Epidermal melanocyte (primary cell): ENCODE measurements at regions not wholly inside any gene's neighbourhood (a gene's known extent, or its start where the extent isn't known, plus 50 kb on each side); places are given as distances from the start of the nearest gene placed in this dataset.

Experiments used
- DNase-seq: peaks from one replicate; pipeline ENCODE4 v3.0.0; 2011; ENCODE audit warnings: low spot score; ENCODE audit not compliant: insufficient read length

GRCh38 chr2:207444756-207445155 lies 85.0 kb upstream of the CREB1 start:
- DNase-seq, result no peak

- no peak for DNase-seq
Measured at GRCh38 chr2:207446653-207447052, 83.1 kb upstream of the CREB1 start.

- DNase-seq, result no peak
Measured at GRCh38 chr2:207448006-207448405, 81.8 kb upstream of the CREB1 start.

DNA sequence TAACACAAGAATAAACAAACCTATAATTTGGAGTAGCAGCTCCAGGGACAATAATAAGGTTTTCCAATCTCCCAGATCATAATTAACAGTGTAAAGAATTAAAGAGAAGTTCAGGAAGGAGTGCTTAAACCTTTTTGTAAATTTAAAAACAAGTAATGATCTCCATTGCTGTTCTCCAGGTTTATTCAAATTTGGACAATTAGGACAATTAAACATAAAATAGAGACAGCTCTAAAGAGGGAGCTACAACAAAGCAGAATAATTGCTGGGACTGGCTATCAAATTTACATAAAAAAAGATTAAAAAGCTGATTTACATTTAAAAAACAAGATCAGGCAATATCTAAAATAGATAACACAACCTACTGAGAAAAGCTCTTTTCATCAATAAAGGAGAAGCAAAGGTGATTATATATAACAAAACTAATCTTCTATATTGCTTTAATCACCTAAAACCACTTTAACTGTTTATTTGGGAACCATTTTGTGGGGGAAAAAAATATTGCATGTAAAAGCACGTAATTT lies 80.1 kb upstream of the CREB1 start:
- no peak for DNase-seq

DNA sequence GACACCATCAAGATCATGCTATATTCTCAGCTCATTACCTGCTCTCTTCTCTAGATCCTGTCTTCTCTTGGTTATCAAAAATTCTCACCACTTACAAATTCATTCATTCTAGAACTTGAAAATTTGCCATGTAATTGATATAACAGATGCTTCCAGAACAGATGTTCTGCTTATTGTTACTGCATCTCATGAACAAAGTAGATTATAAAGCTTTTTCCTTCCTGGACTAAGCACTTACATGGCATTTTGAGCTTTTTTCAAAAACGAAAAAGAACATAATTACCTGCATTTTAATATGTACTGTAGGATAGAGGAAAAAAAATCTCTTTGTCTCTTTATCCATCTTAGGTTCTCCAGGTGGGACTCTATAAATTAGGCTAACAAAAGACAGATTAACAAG lies 79.6 kb upstream of the CREB1 start:
- no peak for DNase-seq

- no peak for DNase-seq
Measured at GRCh38 chr2:207458582-207458981, 71.2 kb upstream of the CREB1 start.

DNA sequence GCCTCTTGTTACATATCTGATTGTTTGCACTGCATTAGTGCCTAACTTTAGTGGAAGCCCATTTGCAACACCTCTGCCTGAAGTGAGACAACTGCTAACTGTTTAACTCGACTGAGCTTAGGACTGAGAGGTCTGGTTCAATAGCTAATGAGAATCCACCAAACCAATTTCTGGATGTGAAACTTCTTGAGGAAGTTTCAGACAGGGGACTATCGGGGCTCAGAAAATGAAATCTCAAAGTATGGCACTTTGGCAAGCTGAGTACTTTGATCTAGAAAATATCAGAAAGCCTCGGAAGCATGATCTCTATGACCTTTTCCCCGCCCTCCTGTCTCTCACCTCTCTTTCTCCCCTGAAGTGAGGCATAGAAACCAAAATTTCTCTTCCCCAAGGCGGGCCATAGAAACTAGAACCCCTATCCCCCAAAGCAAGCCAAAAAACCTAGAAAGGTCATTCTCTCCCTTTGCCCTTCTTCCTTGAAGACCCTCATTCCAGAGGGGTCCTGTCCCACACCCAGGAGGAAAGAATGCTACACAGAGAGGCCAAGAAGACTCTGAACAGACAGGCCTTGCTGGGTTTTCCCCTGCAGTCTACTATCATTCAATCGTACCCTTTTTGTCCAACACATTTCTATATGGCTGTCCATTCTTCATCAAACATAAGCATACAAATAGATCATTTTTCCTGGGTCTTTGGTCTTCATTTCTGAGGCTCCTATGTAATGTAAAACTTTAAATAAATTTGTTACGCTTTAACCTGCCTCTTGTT lies 69.6 kb upstream of the CREB1 start:
- no peak for DNase-seq

DNA sequence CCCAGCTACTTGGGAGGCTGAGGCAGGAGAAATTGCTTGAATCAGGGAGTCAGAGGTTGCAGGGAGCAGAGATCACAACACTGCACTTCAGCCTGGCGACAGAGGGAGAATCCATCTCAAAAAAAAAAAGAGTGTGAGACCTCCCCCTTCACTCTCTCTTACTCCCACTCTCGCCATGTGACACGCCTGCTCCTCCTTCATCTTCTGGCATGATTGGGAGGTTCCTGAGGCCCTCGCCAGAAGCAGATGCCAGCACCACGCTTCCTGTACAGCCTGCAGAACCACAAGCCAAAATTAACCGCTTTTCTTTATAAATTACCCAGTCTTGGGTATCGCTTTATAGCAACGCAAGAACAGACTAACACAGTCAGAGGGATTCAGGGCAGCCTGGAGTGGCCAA lies 66.3 kb upstream of the CREB1 start:
- no peak for DNase-seq

DNA sequence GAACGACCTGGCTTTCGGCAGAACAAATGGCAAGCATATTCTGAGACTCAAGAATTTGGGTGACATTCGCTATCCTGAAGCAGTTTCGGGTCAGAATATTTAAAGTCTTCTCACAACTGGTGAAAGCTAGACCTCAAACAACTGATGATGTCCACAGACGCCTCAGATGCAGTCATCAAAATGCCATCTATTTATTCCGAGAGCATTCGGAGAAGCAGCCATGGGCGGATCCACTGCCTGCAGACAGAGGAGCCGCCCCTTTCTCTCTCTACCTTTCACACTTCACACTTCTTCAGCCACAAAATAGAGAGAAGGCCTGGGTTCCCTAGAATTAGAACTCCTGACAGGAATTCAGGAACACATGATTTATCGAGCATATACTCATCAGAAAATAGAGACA lies 65.8 kb upstream of the CREB1 start:
- no peak for DNase-seq

- DNase-seq, result no peak
Measured at GRCh38 chr2:207465894-207466293, 63.9 kb upstream of the CREB1 start.

- DNase-seq, result peak; percentile 29
Measured at GRCh38 chr2:207467716-207468347, 61.9 kb upstream of the CREB1 start.

DNA sequence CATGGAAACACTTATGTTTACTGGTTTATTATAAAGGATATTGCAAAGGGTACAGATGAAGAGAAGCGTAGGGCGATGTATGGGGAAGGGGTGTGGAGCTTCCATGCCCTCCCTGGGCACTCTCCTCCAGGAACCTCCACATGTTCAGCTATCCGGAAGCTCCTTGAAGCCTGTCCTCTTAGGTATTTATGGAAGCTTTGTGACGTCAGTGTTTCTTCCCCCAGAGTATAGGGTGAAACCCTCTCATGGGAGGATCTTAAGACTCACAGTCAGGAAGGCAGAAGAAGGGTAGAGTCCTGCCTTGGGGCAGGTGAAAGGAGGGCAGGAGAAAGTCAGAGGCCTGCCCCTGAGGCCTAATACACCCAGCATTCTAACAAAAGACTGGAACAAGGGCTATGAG lies 61.3 kb upstream of the CREB1 start:
- DNase-seq, result no peak

GRCh38 chr2:207469451-207469850 lies 60.3 kb upstream of the CREB1 start:
- no peak for DNase-seq

GRCh38 chr2:207469943-207470729 lies 59.6 kb upstream of the CREB1 start:
- DNase-seq, result no peak

GRCh38 chr2:207471261-207471660 lies 58.5 kb upstream of the CREB1 start:
- DNase-seq, result no peak

GRCh38 chr2:207472343-207473048 lies 57.3 kb upstream of the CREB1 start:
- DNase-seq, result no peak

GRCh38 chr2:207473049-207473930 lies 56.5 kb upstream of the CREB1 start:
- no peak for DNase-seq

GRCh38 chr2:207473931-207474235 lies 55.9 kb upstream of the CREB1 start:
- no peak for DNase-seq

GRCh38 chr2:207474863-207475485 lies 54.8 kb upstream of the CREB1 start:
- DNase-seq, result no peak

DNA sequence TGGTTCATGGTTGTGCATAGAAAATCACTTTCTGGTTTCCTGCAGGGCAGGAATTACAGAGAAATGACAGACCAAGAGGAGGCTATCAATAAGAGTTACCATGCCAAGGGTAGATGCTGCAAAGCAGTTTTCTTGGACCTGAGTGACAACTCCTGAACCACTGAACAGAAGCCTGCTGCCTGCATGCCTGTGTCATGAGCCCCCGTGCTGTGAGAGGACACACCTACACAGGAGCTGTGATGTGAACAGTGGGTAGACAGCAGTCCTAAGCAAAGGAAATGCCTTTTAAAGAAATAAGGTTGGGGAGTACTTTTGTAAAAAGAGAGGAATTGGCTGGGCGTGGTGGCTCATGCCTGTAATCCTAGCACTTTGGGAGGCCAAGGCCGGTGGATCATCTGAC lies 54.2 kb upstream of the CREB1 start:
- no peak for DNase-seq
